ENCODE measurements at regions not wholly inside any gene's neighbourhood (a gene's known extent, or its start where the extent isn't known, plus 50 kb on each side); places are given as distances from the start of the nearest gene placed in this dataset.

GRCh38 chr2:55809875-55810621 lies 113.5 kb downstream of the EFEMP1 start:
- TF ChIP-seq, protein P1, sequence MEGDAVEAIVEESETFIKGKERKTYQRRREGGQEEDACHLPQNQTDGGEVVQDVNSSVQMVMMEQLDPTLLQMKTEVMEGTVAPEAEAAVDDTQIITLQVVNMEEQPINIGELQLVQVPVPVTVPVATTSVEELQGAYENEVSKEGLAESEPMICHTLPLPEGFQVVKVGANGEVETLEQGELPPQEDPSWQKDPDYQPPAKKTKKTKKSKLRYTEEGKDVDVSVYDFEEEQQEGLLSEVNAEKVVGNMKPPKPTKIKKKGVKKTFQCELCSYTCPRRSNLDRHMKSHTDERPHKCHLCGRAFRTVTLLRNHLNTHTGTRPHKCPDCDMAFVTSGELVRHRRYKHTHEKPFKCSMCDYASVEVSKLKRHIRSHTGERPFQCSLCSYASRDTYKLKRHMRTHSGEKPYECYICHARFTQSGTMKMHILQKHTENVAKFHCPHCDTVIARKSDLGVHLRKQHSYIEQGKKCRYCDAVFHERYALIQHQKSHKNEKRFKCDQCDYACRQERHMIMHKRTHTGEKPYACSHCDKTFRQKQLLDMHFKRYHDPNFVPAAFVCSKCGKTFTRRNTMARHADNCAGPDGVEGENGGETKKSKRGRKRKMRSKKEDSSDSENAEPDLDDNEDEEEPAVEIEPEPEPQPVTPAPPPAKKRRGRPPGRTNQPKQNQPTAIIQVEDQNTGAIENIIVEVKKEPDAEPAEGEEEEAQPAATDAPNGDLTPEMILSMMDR (IDR thresholded peaks at IDR 0.05; ENCODE audit: extremely low read depth in 1 of 2, insufficient read depth in 1 of 2, low read depth in 1 of 2, low read length in 2 of 2) = no peak
- TF ChIP-seq EZH2 (IDR thresholded peaks at IDR 0.05; ENCODE audit: borderline replicate concordance, low read depth, low read length, severe bottlenecking) (no peak), POLR2AphosphoS5 (IDR thresholded peaks at IDR 0.05; ENCODE audit: insufficient read depth, low read depth, low read length) (no peak), POLR2A (IDR thresholded peaks at IDR 0.05; ENCODE audit: low read depth, low read length) (no peak), MAX (IDR thresholded peaks at IDR 0.05; ENCODE audit: insufficient read depth, insufficient read length) (no peak)
